Ascending aorta (tissue), 2 donors: ENCODE measurements at regions not wholly inside any gene's neighbourhood (a gene's known extent, or its start where the extent isn't known, plus 50 kb on each side); places are given as distances from the start of the nearest gene placed in this dataset.
"Not testable (repeated sequence)": the region's sequence is repeated elsewhere in the genome, so short reads cannot be mapped to it uniquely, and the experiment has no call there.

Source experiments
- DNase-seq, 2 donors: peaks; one replicate each; pipeline ENCODE4 v3.0.0-alpha.2; 2019; ENCODE audit warnings: low spot score in 2 of 2
- H3K27ac ChIP-seq, 2 donors: fragments of 200-600 bp; sonication (generic); one replicate each; pipeline ENCODE4 v1.5.1; 2016 to 2017; ENCODE audit warnings: mild to moderate bottlenecking in 1 of 2
- H3K27me3 ChIP-seq: fragments of 200-600 bp; sonication (generic); one replicate; pipeline ENCODE4 v1.5.1; 2017
- H3K36me3 ChIP-seq, 2 donors: fragments of 200-600 bp; sonication (generic); one replicate each; pipeline ENCODE4 v1.5.1; 2016
- H3K4me1 ChIP-seq, 2 donors: fragments of 200-600 bp; sonication (generic); one replicate each; pipeline ENCODE4 v1.5.1; 2016 to 2017; ENCODE audit warnings: mild to moderate bottlenecking in 1 of 2
- H3K4me3 ChIP-seq, 2 donors: fragments of 200-600 bp; sonication (generic); one replicate each; pipeline ENCODE4 v1.5.1; 2016 to 2017; ENCODE audit warnings: mild to moderate bottlenecking in 1 of 2
- H3K9me3 ChIP-seq, 2 donors: fragments of 200-600 bp; sonication (generic); one replicate each; pipeline ENCODE4 v1.5.1; 2016
- intact Hi-C: fragments of 100-400 bp; cut with DNase I; formaldehyde crosslinking; loops from one replicate; pipeline ENCODE4 v1.15.1; 2023
- TF ChIP-seq, protein P1 (sequence below), 3 experiments: fragments of 200-600 bp in 2 of 3; fragments of 450-650 bp in 1 of 3; sonication (generic) in 2 of 3; IDR thresholded peaks; one replicate each; pipeline ENCODE4 v1.5.1; 2016 to 2019; ENCODE audit warnings: antibody characterized with exemption in 3 of 3, mild to moderate bottlenecking in 1 of 3, moderate library complexity in 1 of 3

DNA sequence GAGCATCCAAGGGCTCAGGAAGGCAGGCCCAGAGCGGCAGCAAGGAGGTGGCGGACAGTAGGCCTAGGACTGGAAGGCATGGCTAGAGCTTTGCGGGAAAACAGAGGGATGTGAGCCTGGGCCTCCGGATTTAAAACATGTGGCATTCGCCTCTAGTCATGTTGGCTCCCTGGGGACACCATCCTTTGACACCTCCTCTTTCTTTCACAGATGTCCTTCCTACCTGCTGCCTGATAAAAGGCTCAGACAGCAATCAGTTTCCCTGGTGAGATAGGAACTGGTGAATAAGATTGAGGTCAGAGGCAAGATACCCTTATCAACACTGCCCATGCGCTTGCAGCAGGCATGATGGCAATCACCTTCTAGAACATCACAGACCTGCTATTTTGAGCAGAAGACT, 277.6 kb downstream of the SIPA1L2 start:
- no peak for DNase-seq
- TF ChIP-seq, protein P1, sequence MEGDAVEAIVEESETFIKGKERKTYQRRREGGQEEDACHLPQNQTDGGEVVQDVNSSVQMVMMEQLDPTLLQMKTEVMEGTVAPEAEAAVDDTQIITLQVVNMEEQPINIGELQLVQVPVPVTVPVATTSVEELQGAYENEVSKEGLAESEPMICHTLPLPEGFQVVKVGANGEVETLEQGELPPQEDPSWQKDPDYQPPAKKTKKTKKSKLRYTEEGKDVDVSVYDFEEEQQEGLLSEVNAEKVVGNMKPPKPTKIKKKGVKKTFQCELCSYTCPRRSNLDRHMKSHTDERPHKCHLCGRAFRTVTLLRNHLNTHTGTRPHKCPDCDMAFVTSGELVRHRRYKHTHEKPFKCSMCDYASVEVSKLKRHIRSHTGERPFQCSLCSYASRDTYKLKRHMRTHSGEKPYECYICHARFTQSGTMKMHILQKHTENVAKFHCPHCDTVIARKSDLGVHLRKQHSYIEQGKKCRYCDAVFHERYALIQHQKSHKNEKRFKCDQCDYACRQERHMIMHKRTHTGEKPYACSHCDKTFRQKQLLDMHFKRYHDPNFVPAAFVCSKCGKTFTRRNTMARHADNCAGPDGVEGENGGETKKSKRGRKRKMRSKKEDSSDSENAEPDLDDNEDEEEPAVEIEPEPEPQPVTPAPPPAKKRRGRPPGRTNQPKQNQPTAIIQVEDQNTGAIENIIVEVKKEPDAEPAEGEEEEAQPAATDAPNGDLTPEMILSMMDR (IDR thresholded peaks at IDR 0.05): no peak
- H3K27me3 ChIP-seq: no peaks in the 10 kb centered on the region
- no peaks in the 10 kb centered on the region for H3K36me3 ChIP-seq
- no peaks in the 10 kb centered on the region for H3K4me1 ChIP-seq
- H3K27ac ChIP-seq: no peak overlapping the region
- no peaks in the 10 kb centered on the region for H3K9me3 ChIP-seq
- H3K4me3 ChIP-seq: no peak overlapping the region
- intact Hi-C loops: no loop called here

DNA sequence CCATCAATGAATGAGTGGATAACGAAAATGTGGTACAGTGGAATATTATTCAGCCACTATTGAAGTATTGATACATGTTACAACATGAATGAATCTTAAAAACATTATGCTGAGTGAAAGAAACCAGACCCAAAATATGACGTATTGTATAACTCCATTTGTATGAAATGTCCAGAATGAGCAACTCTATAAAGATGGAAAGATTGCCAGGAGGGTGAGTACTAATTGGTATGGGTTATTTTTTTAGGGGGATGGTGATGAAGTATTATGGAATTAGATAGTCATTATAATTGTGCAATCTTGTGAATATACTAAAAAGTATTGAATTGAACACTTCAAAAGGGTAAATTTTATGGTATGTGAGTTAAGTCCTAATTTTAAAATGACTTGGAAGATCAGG, 278.6 kb downstream of the SIPA1L2 start:
- H3K27me3 ChIP-seq: no peaks in the 10 kb centered on the region
- no peak overlapping the region for H3K27ac ChIP-seq
- no peak overlapping the region for H3K4me3 ChIP-seq
- H3K36me3 ChIP-seq: no peaks in the 10 kb centered on the region
- intact Hi-C loops: no loop called here
- TF ChIP-seq, protein P1 (IDR thresholded peaks at IDR 0.05): no peak
- no peaks in the 10 kb centered on the region for H3K9me3 ChIP-seq
- no peak for DNase-seq
- no peaks in the 10 kb centered on the region for H3K4me1 ChIP-seq

DNA sequence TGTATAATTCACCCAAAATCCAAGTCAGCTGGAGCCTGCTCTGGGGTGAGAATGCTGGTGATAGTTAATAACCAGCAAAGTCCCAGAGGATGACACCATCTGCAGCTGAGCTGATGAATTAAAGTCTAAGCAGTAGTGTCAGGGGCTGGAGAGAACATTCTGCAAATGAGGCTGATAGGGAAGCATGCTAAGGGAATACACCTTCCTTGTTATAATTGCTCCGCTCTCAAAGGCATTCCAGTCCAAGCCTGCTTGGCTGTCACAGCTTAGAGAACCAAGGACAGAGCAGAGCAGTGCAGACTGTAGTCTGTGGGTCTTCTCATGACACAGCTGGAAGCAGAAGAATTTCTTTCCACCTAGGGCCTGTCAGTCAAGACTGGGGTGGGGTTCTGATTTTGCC, 283.1 kb downstream of the SIPA1L2 start:
- DNase-seq: no peak
- H3K4me1 ChIP-seq: no peaks in the 10 kb centered on the region
- intact Hi-C loops: no loop called here
- TF ChIP-seq, protein P1 (IDR thresholded peaks at IDR 0.05): no peak
- H3K36me3 ChIP-seq: no peaks in the 10 kb centered on the region
- H3K9me3 ChIP-seq: no peaks in the 10 kb centered on the region
- no peak overlapping the region for H3K27ac ChIP-seq
- H3K4me3 ChIP-seq: no peak overlapping the region
- no peaks in the 10 kb centered on the region for H3K27me3 ChIP-seq

DNA sequence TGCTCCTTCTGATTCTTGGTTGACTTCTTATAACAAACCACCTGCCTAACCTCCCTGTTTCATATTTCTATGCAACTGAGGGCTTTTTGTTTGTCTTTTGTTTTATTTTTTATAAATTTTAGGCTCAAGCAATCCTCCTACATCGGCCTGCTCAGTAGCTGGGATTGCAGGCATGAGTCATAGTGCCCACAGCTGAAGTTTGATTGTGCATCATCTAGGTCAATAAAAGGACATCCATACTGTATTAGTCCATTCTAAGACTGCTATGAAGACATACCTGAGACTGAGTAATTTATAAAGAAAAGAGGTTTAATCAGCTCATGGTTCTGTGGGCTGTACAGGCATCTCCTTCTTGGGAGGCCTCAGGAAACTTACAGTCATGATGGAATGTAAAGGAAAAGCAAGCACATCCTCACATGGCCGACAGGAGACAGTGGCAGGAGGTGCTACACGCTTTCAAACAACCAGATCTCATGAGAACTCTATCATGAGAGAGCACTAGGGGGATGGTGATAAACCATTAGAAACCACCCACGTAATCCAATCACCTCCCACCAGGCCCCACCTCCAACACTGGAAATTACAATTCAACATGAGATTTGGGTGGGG, 285.0 kb downstream of the SIPA1L2 start:
- TF ChIP-seq, protein P1 (IDR thresholded peaks at IDR 0.05): no peak
- Histone ChIP-seq H3K27ac (no peak overlapping the region), H3K9me3 (no peaks in the 10 kb centered on the region), H3K4me3 (no peak overlapping the region), H3K4me1 (no peaks in the 10 kb centered on the region), H3K27me3 (no peaks in the 10 kb centered on the region), H3K36me3 (no peaks in the 10 kb centered on the region)
- DNase-seq: no peak
- intact Hi-C loops: no loop called here

DNA sequence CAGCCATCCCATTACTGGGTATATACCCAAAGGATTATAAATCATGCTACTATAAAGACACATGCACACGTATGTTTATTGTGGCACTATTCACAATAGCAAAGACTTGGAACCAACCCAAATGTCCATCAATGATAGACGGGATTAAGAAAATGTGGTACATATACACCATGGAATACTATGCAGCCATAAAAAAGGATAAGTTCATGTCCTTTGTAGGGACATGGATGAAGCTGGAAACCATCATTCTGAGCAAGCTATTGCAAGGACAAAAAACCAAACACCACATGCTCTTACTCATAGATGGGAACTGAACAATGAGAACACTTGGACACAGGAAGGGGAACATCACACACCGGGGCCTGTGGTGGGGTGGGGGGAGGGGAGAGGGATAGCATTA, 285.7 kb downstream of the SIPA1L2 start:
- H3K4me3 ChIP-seq, H3K9me3 ChIP-seq, H3K27ac ChIP-seq, DNase-seq, H3K27me3 ChIP-seq, H3K36me3 ChIP-seq, intact Hi-C loops, H3K4me1 ChIP-seq: not testable (repeated sequence)

DNA sequence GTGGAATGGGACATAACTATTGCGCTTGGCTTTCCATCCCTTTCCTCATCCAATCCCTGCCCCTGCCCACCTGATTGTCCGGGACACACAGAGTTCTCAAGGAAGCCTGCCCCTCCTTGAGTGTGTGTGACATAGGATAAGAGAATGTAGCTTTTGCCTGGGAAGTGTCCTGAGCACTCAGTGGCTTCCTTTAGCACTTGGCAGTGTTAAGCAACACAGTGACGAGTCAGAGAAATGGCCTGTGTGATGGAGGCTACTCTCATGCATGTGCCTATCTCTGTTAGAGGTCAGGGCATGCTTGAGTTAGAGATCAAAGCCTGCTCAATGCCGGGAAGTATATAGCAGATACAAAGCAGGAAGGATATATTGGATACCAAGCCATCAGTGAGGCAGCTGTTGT, 289.5 kb downstream of the SIPA1L2 start:
- TF ChIP-seq, protein P1 (IDR thresholded peaks at IDR 0.05): no peak
- no peaks in the 10 kb centered on the region for H3K9me3 ChIP-seq
- intact Hi-C loops: no loop called here
- no peaks in the 10 kb centered on the region for H3K4me1 ChIP-seq
- H3K36me3 ChIP-seq: no peaks in the 10 kb centered on the region
- H3K27me3 ChIP-seq: no peaks in the 10 kb centered on the region
- no peak for DNase-seq
- H3K4me3 ChIP-seq: no peak overlapping the region
- no peak overlapping the region for H3K27ac ChIP-seq
